CD14-positive monocyte (primary cell): ENCODE measurements at regions not wholly inside any gene's neighbourhood (a gene's known extent, or its start where the extent isn't known, plus 50 kb on each side); places are given as distances from the start of the nearest gene placed in this dataset.
"Not testable (repeated sequence)": the region's sequence is repeated elsewhere in the genome, so short reads cannot be mapped to it uniquely, and the experiment has no call there.

ENCODE experiments used
- DNase-seq, 3 donors: peaks; one replicate each; pipeline ENCODE4 v3.0.0-alpha.2; 2011 to 2022
- H2AFZ ChIP-seq: 2 replicates; pipeline ENCODE4 v1.6.0; 2012; ENCODE audit warnings: mild to moderate bottlenecking, low read depth, low read length, inconsistent platforms; ENCODE audit not compliant: insufficient read depth, poor library complexity, severe bottlenecking
- H3K27ac ChIP-seq, 2 donors: 1 replicate in 1 of 2; 2 replicates in 1 of 2; pipeline ENCODE4 v1.5.1; 2012 to 2013; ENCODE audit warnings: low read length in 2 of 2, control low read depth in 1 of 2, inconsistent platforms in 1 of 2, low read depth in 1 of 2, mild to moderate bottlenecking in 1 of 2
- H3K27me3 ChIP-seq, 2 donors: one replicate each; pipeline versions ENCODE4 v1.6.0 to v1.6.1; 2011 to 2013; ENCODE audit warnings: low read length in 2 of 2; ENCODE audit not compliant: control insufficient read depth in 2 of 2, insufficient read depth in 2 of 2
- H3K36me3 ChIP-seq, 2 donors: replicated peaks in 1 of 2; 1 replicate in 1 of 2; 2 replicates in 1 of 2; pipeline versions ENCODE4 v1.5.1 to v1.6.1; 2012 to 2013; ENCODE audit warnings: low read length in 2 of 2, control low read depth in 1 of 2, inconsistent platforms in 1 of 2, mild to moderate bottlenecking in 1 of 2; ENCODE audit not compliant: insufficient read depth in 2 of 2, control insufficient read depth in 1 of 2
- H3K4me1 ChIP-seq, 2 donors: 1 replicate in 1 of 2; 2 replicates in 1 of 2; pipeline versions ENCODE4 v1.5.1 to v1.6.1; 2012 to 2013; ENCODE audit warnings: low read length in 2 of 2, control low read depth in 1 of 2, inconsistent platforms in 1 of 2, mild to moderate bottlenecking in 1 of 2, moderate library complexity in 1 of 2; ENCODE audit not compliant: insufficient read depth in 2 of 2, control insufficient read depth in 1 of 2
- H3K4me2 ChIP-seq: replicated peaks from 2 replicates; pipeline ENCODE3; 2012; ENCODE audit warnings: low read length, moderate library complexity, mild to moderate bottlenecking; ENCODE audit not compliant: poor library complexity, severe bottlenecking; ENCODE audit errors: extremely low read depth
- H3K4me3 ChIP-seq, 3 experiments: fragments of 200-600 bp in 1 of 3; sonication (generic) in 1 of 3; replicated peaks in 1 of 3; 1 replicate in 2 of 3; 2 replicates in 1 of 3; pipeline ENCODE4 v1.5.1; 2011 to 2013; ENCODE audit warnings: low read length in 3 of 3, mild to moderate bottlenecking in 3 of 3, control low read depth in 2 of 3, low read depth in 2 of 3, inconsistent platforms in 1 of 3, moderate library complexity in 1 of 3
- H3K79me2 ChIP-seq: 2 replicates; pipeline ENCODE4 v1.6.0; 2012; ENCODE audit warnings: mild to moderate bottlenecking, control low read depth, inconsistent platforms, low read length, moderate library complexity; ENCODE audit not compliant: insufficient read depth
- H3K9ac ChIP-seq: 2 replicates; pipeline ENCODE4 v1.6.0; 2017; ENCODE audit warnings: low read length, mild to moderate bottlenecking; ENCODE audit not compliant: insufficient read depth, poor library complexity, severe bottlenecking
- H3K9me3 ChIP-seq, 2 donors: replicated peaks in 1 of 2; 1 replicate in 1 of 2; 2 replicates in 1 of 2; pipeline versions ENCODE4 v1.5.1 to v1.6.1; 2012 to 2013; ENCODE audit warnings: low read length in 2 of 2, control low read depth in 1 of 2; ENCODE audit not compliant: control insufficient read depth in 1 of 2, insufficient read depth in 1 of 2
- H4K20me1 ChIP-seq: 2 replicates; pipeline ENCODE4 v1.6.0; 2012; ENCODE audit warnings: mild to moderate bottlenecking, low read length, control low read depth, moderate library complexity; ENCODE audit not compliant: insufficient read depth
- H3K27ac Mint-ChIP-seq, 7 donors: one replicate each; pipeline ENCODE4 v1.8.0; 2020; ENCODE audit warnings: mild to moderate bottlenecking in 7 of 7, mixed read lengths in 7 of 7, moderate library complexity in 6 of 7, inconsistent platforms in 2 of 7
- H3K27me3 Mint-ChIP-seq, 3 donors: one replicate each; pipeline ENCODE4 v1.8.0; 2021 to 2022; ENCODE audit warnings: low read depth in 3 of 3, mild to moderate bottlenecking in 3 of 3, mixed read lengths in 3 of 3, moderate library complexity in 3 of 3, inconsistent platforms in 1 of 3
- H3K36me3 Mint-ChIP-seq, 2 donors: one replicate each; pipeline ENCODE4 v1.8.0; 2020; ENCODE audit warnings: mixed read lengths in 2 of 2, inconsistent platforms in 1 of 2, mild to moderate bottlenecking in 1 of 2
- H3K4me1 Mint-ChIP-seq: one replicate; pipeline ENCODE4 v1.8.0; 2020; ENCODE audit warnings: mild to moderate bottlenecking, mixed read lengths
- H3K4me3 Mint-ChIP-seq, 2 donors: one replicate each; pipeline ENCODE4 v1.8.0; 2020; ENCODE audit warnings: mild to moderate bottlenecking in 2 of 2, mixed read lengths in 2 of 2, moderate library complexity in 1 of 2
- H3K9me3 Mint-ChIP-seq, 7 donors: one replicate each; pipeline ENCODE4 v1.8.0; 2020 to 2022; ENCODE audit warnings: mixed read lengths in 7 of 7, mild to moderate bottlenecking in 6 of 7, moderate library complexity in 6 of 7, inconsistent platforms in 2 of 7
- WGBS: methylation state at CpG from one replicate; pipeline ENCODE4 v1.1.5; 2013; ENCODE audit warnings: missing lambda C conversion rate; ENCODE audit not compliant: insufficient coverage; 5-methylcytosine and 5-hydroxymethylcytosine counted together
- intact Hi-C, 2 donors: fragments of 100-400 bp; cut with micrococcal nuclease; formaldehyde crosslinking; loops; one replicate each; pipeline versions ENCODE4 v1.15.0 to v1.15.1; 2023
- TF ChIP-seq, protein P1 (sequence below): fragments of 200-600 bp; IDR thresholded peaks from one replicate; pipeline ENCODE4 v1.8.0; 2022; ENCODE audit warnings: antibody characterized with exemption, mild to moderate bottlenecking

DNA sequence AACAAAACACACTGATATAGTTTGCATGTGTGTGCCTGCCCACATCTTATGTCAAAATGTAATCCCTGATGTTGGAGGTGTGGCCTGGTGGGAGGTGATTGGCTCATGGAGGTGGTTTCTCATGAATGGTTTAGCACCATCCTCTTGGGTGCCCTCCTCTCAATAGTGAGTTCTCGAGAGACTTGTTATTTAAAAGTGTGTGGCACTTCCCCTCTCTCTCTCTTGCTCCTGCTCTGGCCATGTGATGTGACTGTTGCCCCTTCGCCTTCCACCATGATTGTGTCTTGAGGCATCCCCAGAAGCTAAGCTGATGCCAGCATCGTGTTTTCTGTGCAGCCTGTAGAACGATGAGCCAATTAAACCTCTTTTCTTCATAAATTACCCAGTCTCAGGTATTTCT lies 454.1 kb upstream of the DCN start:
- no peak overlapping the region for H3K27ac Mint-ChIP-seq
- no peak overlapping the region for H3K4me2 ChIP-seq
- no peaks in the 10 kb centered on the region for H4K20me1 ChIP-seq
- H3K4me3 ChIP-seq: no peak overlapping the region
- no peak overlapping the region for H3K4me3 Mint-ChIP-seq
- TF ChIP-seq, protein P1, sequence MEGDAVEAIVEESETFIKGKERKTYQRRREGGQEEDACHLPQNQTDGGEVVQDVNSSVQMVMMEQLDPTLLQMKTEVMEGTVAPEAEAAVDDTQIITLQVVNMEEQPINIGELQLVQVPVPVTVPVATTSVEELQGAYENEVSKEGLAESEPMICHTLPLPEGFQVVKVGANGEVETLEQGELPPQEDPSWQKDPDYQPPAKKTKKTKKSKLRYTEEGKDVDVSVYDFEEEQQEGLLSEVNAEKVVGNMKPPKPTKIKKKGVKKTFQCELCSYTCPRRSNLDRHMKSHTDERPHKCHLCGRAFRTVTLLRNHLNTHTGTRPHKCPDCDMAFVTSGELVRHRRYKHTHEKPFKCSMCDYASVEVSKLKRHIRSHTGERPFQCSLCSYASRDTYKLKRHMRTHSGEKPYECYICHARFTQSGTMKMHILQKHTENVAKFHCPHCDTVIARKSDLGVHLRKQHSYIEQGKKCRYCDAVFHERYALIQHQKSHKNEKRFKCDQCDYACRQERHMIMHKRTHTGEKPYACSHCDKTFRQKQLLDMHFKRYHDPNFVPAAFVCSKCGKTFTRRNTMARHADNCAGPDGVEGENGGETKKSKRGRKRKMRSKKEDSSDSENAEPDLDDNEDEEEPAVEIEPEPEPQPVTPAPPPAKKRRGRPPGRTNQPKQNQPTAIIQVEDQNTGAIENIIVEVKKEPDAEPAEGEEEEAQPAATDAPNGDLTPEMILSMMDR: no peak
- 80% methylated on average over 1 of the region's 4 CpGs for WGBS
- no peaks in the 10 kb centered on the region for H3K27me3 ChIP-seq
- no peaks in the 10 kb centered on the region for H3K36me3 ChIP-seq
- peaks cover 11 to 18% of the 10 kb centered on the region in 2 donors for H3K9me3 ChIP-seq
- H3K9me3 Mint-ChIP-seq: peaks cover 5 to 18% (median 9%) of the 10 kb centered on the region in 7 donors
- peaks cover 0 to 4% (median 1%) of the 10 kb centered on the region in 3 donors for H3K27me3 Mint-ChIP-seq
- DNase-seq: no peak
- no peaks in the 10 kb centered on the region for H3K4me1 ChIP-seq
- H3K27ac ChIP-seq: no peak overlapping the region
- no peaks in the 10 kb centered on the region for H3K4me1 Mint-ChIP-seq
- no peak overlapping the region for H3K9ac ChIP-seq
- no peaks in the 10 kb centered on the region for H3K79me2 ChIP-seq
- H2AFZ ChIP-seq: no peak overlapping the region
- intact Hi-C loops: no loop called here
- H3K36me3 Mint-ChIP-seq: no peaks in the 10 kb centered on the region

DNA sequence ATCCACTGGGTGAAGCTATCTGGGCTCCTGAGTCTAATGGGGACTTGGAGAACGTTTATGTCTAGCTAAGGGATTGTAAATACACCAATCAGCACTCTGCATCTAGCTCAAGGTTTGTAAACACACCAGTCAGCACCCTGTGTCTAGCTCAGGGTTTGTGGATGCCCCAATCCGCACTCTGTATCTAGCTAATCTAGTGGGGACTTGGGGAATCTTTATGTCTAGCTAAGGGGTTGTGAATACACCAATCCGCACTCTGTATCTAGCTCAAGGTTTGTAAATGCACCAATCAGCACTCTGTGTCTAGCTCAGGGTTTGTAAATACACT lies 451.7 kb upstream of the DCN start:
- H3K4me3 Mint-ChIP-seq, H3K36me3 Mint-ChIP-seq, H3K4me1 ChIP-seq, H3K4me3 ChIP-seq, H3K9ac ChIP-seq, H3K27me3 Mint-ChIP-seq, H3K27me3 ChIP-seq, DNase-seq, H3K79me2 ChIP-seq, H3K27ac Mint-ChIP-seq, H2AFZ ChIP-seq, H3K27ac ChIP-seq, intact Hi-C loops, H3K4me1 Mint-ChIP-seq, H3K4me2 ChIP-seq, H4K20me1 ChIP-seq, H3K36me3 ChIP-seq: not testable (repeated sequence)
- WGBS: no CpG with 5 or more reads among the region's 3 CpGs
- H3K9me3 Mint-ChIP-seq: peaks cover 5 to 16% (median 11%) of the 10 kb centered on the region in 7 donors
- H3K9me3 ChIP-seq: peaks cover 11 to 21% of the 10 kb centered on the region in 2 donors
